ENCODE measurements at regions not wholly inside any gene's neighbourhood (a gene's known extent, or its start where the extent isn't known, plus 50 kb on each side); places are given as distances from the start of the nearest gene placed in this dataset.

GRCh38 chr4:45349859-45350258 lies 623.5 kb upstream of the GNPDA2 start:
- Histone ChIP-seq H3K4me2 (ENCODE audit: insufficient read depth, low read length) (no peak overlapping the region), H3K4me1 (ENCODE audit: control insufficient read depth, extremely low read depth, insufficient read depth, low read length) (no peaks in the 10 kb centered on the region), H3K4me3 (replicated peaks in 1 of 3; ENCODE audit: insufficient read depth in 1 of 3, low read depth in 1 of 3, low read length in 3 of 3) (no peak overlapping the region), H3K27ac (ENCODE audit: insufficient read depth, low read depth, low read length) (no peak overlapping the region), H3K9ac (replicated peaks; ENCODE audit: extremely low read depth, insufficient read depth, low read length) (no peak overlapping the region), H3K9me1 (replicated peaks; ENCODE audit: control insufficient read depth, extremely low read depth, insufficient read depth, low read length) (no peaks in the 10 kb centered on the region), H3K36me3 (ENCODE audit: control insufficient read depth in 2 of 2, extremely low read depth in 1 of 2, insufficient read depth in 2 of 2, low read length in 2 of 2) (no peaks in the 10 kb centered on the region), H2AFZ (ENCODE audit: low read depth, low read length) (no peak overlapping the region), H3K27me3 (ENCODE audit: control insufficient read depth in 2 of 2, insufficient read depth in 2 of 2, low read length in 2 of 2) (no peaks in the 10 kb centered on the region), H4K20me1 (replicated peaks; ENCODE audit: control insufficient read depth, extremely low read depth, insufficient read depth, low read length) (no peaks in the 10 kb centered on the region), H3K9me3 (replicated peaks; ENCODE audit: control insufficient read depth, insufficient read depth, low read length) (peaks cover 3% of the 10 kb centered on the region), H3K79me2 (ENCODE audit: control insufficient read depth, insufficient read depth, low read length) (no peaks in the 10 kb centered on the region)
- dilution Hi-C loops (cut with MboI; ENCODE audit: extremely low pct_ligation_motif_present, low sequenced_read_pairs) (no loop called here), intact Hi-C loops (cut with micrococcal nuclease) (no loop called here)
- ChIA-PET POLR2A (no interaction called here), CTCF (no interaction called here)
- no peak for DNase-seq (ENCODE audit: low read depth, low spot score)
- no peak for FAIRE-seq
- BruUV-seq (replicated peaks): no TSS peak
- TF ChIP-seq JUN (IDR thresholded peaks at IDR 0.05; ENCODE audit: borderline replicate concordance, insufficient read depth, insufficient read length, low read depth): no peak
- no peak for TF ChIP-seq GATA2 (IDR thresholded peaks at IDR 0.05; ENCODE audit: insufficient read depth, insufficient read length, low read depth, low read length)
- no peak for TF ChIP-seq POLR2A (IDR thresholded peaks at IDR 0.05; ENCODE audit: low read depth, low read length)
- TF ChIP-seq CTCF (IDR thresholded peaks at IDR 0.05; ENCODE audit: extremely low read depth in 1 of 2, insufficient read depth in 1 of 2, low read depth in 1 of 2, low read length in 2 of 2): no peak
- no peak for TF ChIP-seq MYC (IDR thresholded peaks at IDR 0.05; ENCODE audit: low read depth, low read length)

DNA sequence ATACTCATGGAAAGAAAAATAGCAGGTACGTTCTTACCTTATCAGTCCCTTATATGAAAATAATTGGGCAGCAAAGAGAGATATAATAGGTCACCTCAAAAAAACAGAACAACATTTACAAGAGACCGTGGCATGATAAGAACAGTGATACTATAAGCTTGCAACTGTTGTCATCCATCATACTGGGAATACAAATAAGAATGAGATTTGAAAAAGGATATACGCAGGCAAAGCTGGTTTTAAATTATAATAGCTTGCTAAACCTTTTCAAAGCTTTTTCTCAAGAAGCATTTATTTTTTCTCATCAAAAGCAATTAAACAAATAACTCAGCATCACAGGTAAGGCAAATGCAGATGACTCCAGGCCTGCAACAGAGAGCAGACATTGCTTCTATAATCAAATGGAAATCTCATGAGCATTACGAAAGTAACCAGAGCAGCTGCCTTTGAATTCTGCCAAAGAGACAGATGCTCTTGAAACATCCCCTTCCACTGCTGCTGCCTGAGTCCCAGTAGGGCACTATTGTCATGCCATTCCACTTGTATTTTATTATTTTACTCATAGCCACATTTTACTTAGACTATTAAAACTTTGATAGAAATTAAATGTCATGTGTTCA lies 620.6 kb upstream of the GNPDA2 start:
- Histone ChIP-seq H3K27ac (ENCODE audit: insufficient read depth, low read depth, low read length) (no peak overlapping the region), H3K4me3 (replicated peaks in 1 of 3; ENCODE audit: insufficient read depth in 1 of 3, low read depth in 1 of 3, low read length in 3 of 3) (no peak overlapping the region), H3K4me1 (ENCODE audit: control insufficient read depth, extremely low read depth, insufficient read depth, low read length) (no peaks in the 10 kb centered on the region), H2AFZ (ENCODE audit: low read depth, low read length) (no peak overlapping the region), H3K9me1 (replicated peaks; ENCODE audit: control insufficient read depth, extremely low read depth, insufficient read depth, low read length) (no peaks in the 10 kb centered on the region), H3K27me3 (ENCODE audit: control insufficient read depth in 2 of 2, insufficient read depth in 2 of 2, low read length in 2 of 2) (no peaks in the 10 kb centered on the region), H4K20me1 (replicated peaks; ENCODE audit: control insufficient read depth, extremely low read depth, insufficient read depth, low read length) (no peaks in the 10 kb centered on the region), H3K9me3 (replicated peaks; ENCODE audit: control insufficient read depth, insufficient read depth, low read length) (peaks cover 3% of the 10 kb centered on the region), H3K36me3 (ENCODE audit: control insufficient read depth in 2 of 2, extremely low read depth in 1 of 2, insufficient read depth in 2 of 2, low read length in 2 of 2) (no peaks in the 10 kb centered on the region), H3K9ac (replicated peaks; ENCODE audit: extremely low read depth, insufficient read depth, low read length) (no peak overlapping the region), H3K79me2 (ENCODE audit: control insufficient read depth, insufficient read depth, low read length) (no peaks in the 10 kb centered on the region), H3K4me2 (ENCODE audit: insufficient read depth, low read length) (no peak overlapping the region)
- BruUV-seq (replicated peaks): no TSS peak
- DNase-seq (ENCODE audit: low read depth, low spot score): no peak
- ChIA-PET CTCF (no interaction called here), POLR2A (no interaction called here)
- dilution Hi-C loops (cut with MboI; ENCODE audit: extremely low pct_ligation_motif_present, low sequenced_read_pairs): no loop called here
- intact Hi-C loops (cut with micrococcal nuclease): no loop called here
- TF ChIP-seq POLR2A (IDR thresholded peaks at IDR 0.05; ENCODE audit: low read depth, low read length): no peak
- FAIRE-seq: no peak

Data from endothelial cell of umbilical vein (primary cell).